HG03354 (cell line): ENCODE measurements at regions not wholly inside any gene's neighbourhood (a gene's known extent, or its start where the extent isn't known, plus 50 kb on each side); places are given as distances from the start of the nearest gene placed in this dataset.

Experiments
- ATAC-seq: cut with Tn5 transposase; IDR thresholded peaks from one replicate; pipeline ENCODE4 v1.9.1; 2021; ENCODE audit warnings: mild to moderate bottlenecking; ENCODE audit not compliant: unreplicated experiment, poor library complexity, severe bottlenecking

- no peak for ATAC-seq
These were observed 138.9 kb downstream of the PTH2R start for GRCh38 chr2:208545403-208546042.

- ATAC-seq: no peak
These were observed 139.5 kb downstream of the PTH2R start for GRCh38 chr2:208546107-208546506.

GRCh38 chr2:208546860-208547650 is 140.5 kb downstream of the PTH2R start:
- ATAC-seq: no peak

GRCh38 chr2:208548700-208549099 is 142.1 kb downstream of the PTH2R start:
- no peak for ATAC-seq

GRCh38 chr2:208549546-208550158 is 143.1 kb downstream of the PTH2R start:
- no peak for ATAC-seq

- no peak for ATAC-seq
These were observed 146.4 kb downstream of the PTH2R start for GRCh38 chr2:208552943-208553342.

GRCh38 chr2:208556983-208557484 is 150.4 kb downstream of the PTH2R start:
- ATAC-seq: no peak

- no peak for ATAC-seq
These were observed 159.3 kb downstream of the PTH2R start for GRCh38 chr2:208565690-208566416.

- ATAC-seq: no peak
These were observed 161.6 kb downstream of the PTH2R start for GRCh38 chr2:208568203-208568602.

- no peak for ATAC-seq
These were observed 163.5 kb downstream of the PTH2R start for GRCh38 chr2:208570066-208570465.

- no peak for ATAC-seq
These were observed 164.5 kb downstream of the PTH2R start for GRCh38 chr2:208570851-208571763.

GRCh38 chr2:208571764-208572131 is 165.2 kb downstream of the PTH2R start:
- no peak for ATAC-seq

- ATAC-seq: no peak
These were observed 167.0 kb downstream of the PTH2R start for GRCh38 chr2:208573569-208573968.

GRCh38 chr2:208579678-208580077 is 173.1 kb downstream of the PTH2R start:
- ATAC-seq: no peak

GRCh38 chr2:208584378-208584985 is 177.9 kb downstream of the PTH2R start:
- ATAC-seq: no peak

- ATAC-seq: no peak
These were observed 179.9 kb downstream of the PTH2R start for GRCh38 chr2:208586516-208586915.

- no peak for ATAC-seq
These were observed 188.2 kb downstream of the PTH2R start for GRCh38 chr2:208594642-208595385.
